ENCODE measurements at regions not wholly inside any gene's neighbourhood (a gene's known extent, or its start where the extent isn't known, plus 50 kb on each side); places are given as distances from the start of the nearest gene placed in this dataset.

GRCh38 chr6:14742680-14743079 lies 503.2 kb upstream of the JARID2 start:
- no peaks in the 10 kb centered on the region for H3K36me3 ChIP-seq
- no peak for DNase-seq
- no peaks in the 10 kb centered on the region for H3K9me3 ChIP-seq
- H3K27me3 ChIP-seq: peaks cover 0 to 4% (median 0%) of the 10 kb centered on the region in 3 donors
- intact Hi-C loops (cut with DNase I; ENCODE audit: low total_unique reads) (no loop called here), in situ Hi-C loops (cut with MboI; ENCODE audit: low sequenced_read_pairs in 4 of 4) (no loop called here)
- H3K4me1 ChIP-seq: no peaks in the 10 kb centered on the region
- peak overlapping the region in 2 of 4 donors; percentile 50 for H3K27ac ChIP-seq
- no peak overlapping the region for H3K4me3 ChIP-seq
- ATAC-seq: no peak
- TF ChIP-seq CTCF (IDR thresholded peaks at IDR 0.05 in 4 of 5, conservative IDR thresholded peaks at IDR 0.05 in 1 of 5) (no peak), POLR2A (IDR thresholded peaks at IDR 0.05) (no peak)

- intact Hi-C loops (cut with DNase I; ENCODE audit: low total_unique reads): no loop called here
- peaks cover 0 to 4% (median 0%) of the 10 kb centered on the region in 3 donors for H3K27me3 ChIP-seq
- no peaks in the 10 kb centered on the region for H3K36me3 ChIP-seq
- H3K27ac ChIP-seq: peak overlapping the region; percentile 37 to 50 (median 47)
- TF ChIP-seq POLR2A (IDR thresholded peaks at IDR 0.05): no peak
- H3K4me1 ChIP-seq: no peaks in the 10 kb centered on the region
- no peaks in the 10 kb centered on the region for H3K9me3 ChIP-seq
- no peak overlapping the region for H3K4me3 ChIP-seq
- in situ Hi-C loops (cut with MboI; ENCODE audit: low sequenced_read_pairs in 4 of 4): no loop called here
- ATAC-seq (peak in 1 of 2 donors; percentile 55), DNase-seq (no peak)
These were observed 502.8 kb upstream of the JARID2 start for GRCh38 chr6:14743144-14743473.

- H3K27me3 ChIP-seq: peaks cover 0 to 4% (median 0%) of the 10 kb centered on the region in 3 donors
- peak overlapping the region; percentile 37 to 50 (median 47) for H3K27ac ChIP-seq
- TF ChIP-seq POLR2A (IDR thresholded peaks at IDR 0.05) (peak in 1 of 2 donors; percentile 13), CTCF (IDR thresholded peaks at IDR 0.05 in 4 of 5, conservative IDR thresholded peaks at IDR 0.05 in 1 of 5) (no peak)
- H3K4me3 ChIP-seq: no peak overlapping the region
- intact Hi-C loops (cut with DNase I; ENCODE audit: low total_unique reads) (no loop called here), in situ Hi-C loops (cut with MboI; ENCODE audit: low sequenced_read_pairs in 4 of 4) (no loop called here)
- peak; percentile 35 to 64 for DNase-seq
- H3K9me3 ChIP-seq: no peaks in the 10 kb centered on the region
- peak; percentile 71 to 77 for ATAC-seq
- no peaks in the 10 kb centered on the region for H3K36me3 ChIP-seq
- H3K4me1 ChIP-seq: no peaks in the 10 kb centered on the region
These were observed 502.2 kb upstream of the JARID2 start for GRCh38 chr6:14743474-14744211.

- ATAC-seq: no peak
- H3K27ac ChIP-seq: peak overlapping the region in 1 of 4 donors; percentile 50
- in situ Hi-C loops (cut with MboI; ENCODE audit: low sequenced_read_pairs in 4 of 4) (no loop called here), intact Hi-C loops (cut with DNase I; ENCODE audit: low total_unique reads) (no loop called here)
- H3K27me3 ChIP-seq: peaks cover 0 to 4% (median 0%) of the 10 kb centered on the region in 3 donors
- TF ChIP-seq CTCF (IDR thresholded peaks at IDR 0.05 in 4 of 5, conservative IDR thresholded peaks at IDR 0.05 in 1 of 5): no peak
- TF ChIP-seq POLR2A (IDR thresholded peaks at IDR 0.05): no peak
- DNase-seq: no peak
- no peaks in the 10 kb centered on the region for H3K9me3 ChIP-seq
- H3K4me3 ChIP-seq: no peak overlapping the region
- no peaks in the 10 kb centered on the region for H3K4me1 ChIP-seq
- no peaks in the 10 kb centered on the region for H3K36me3 ChIP-seq
These were observed 501.7 kb upstream of the JARID2 start for GRCh38 chr6:14744212-14744556.

- H3K27me3 ChIP-seq: peaks cover 0 to 4% (median 0%) of the 10 kb centered on the region in 3 donors
- no peak overlapping the region for H3K27ac ChIP-seq
- no peaks in the 10 kb centered on the region for H3K4me1 ChIP-seq
- DNase-seq: no peak
- in situ Hi-C loops (cut with MboI; ENCODE audit: low sequenced_read_pairs in 4 of 4): no loop called here
- H3K4me3 ChIP-seq: no peak overlapping the region
- no peaks in the 10 kb centered on the region for H3K36me3 ChIP-seq
- no peak for ATAC-seq
- intact Hi-C loops (cut with DNase I; ENCODE audit: low total_unique reads): no loop called here
- no peak for TF ChIP-seq CTCF (IDR thresholded peaks at IDR 0.05 in 4 of 5, conservative IDR thresholded peaks at IDR 0.05 in 1 of 5)
- TF ChIP-seq POLR2A (IDR thresholded peaks at IDR 0.05): no peak
- no peaks in the 10 kb centered on the region for H3K9me3 ChIP-seq
These were observed 499.6 kb upstream of the JARID2 start for GRCh38 chr6:14746139-14746837.
